SK-N-MC (cell line): ENCODE measurements at regions not wholly inside any gene's neighbourhood (a gene's known extent, or its start where the extent isn't known, plus 50 kb on each side); places are given as distances from the start of the nearest gene placed in this dataset.

ENCODE experiments used
- EZH2 ChIP-seq: fragments of 200-600 bp; sonication (generic); IDR thresholded peaks from one replicate; pipeline ENCODE4 v1.6.1; 2017; ENCODE audit warnings: antibody characterized with exemption
- POLR2AphosphoS5 ChIP-seq: IDR thresholded peaks from 2 replicates; pipeline ENCODE4 v1.6.1; 2012; ENCODE audit warnings: mild to moderate bottlenecking, low read depth, low read length, borderline replicate concordance

DNA sequence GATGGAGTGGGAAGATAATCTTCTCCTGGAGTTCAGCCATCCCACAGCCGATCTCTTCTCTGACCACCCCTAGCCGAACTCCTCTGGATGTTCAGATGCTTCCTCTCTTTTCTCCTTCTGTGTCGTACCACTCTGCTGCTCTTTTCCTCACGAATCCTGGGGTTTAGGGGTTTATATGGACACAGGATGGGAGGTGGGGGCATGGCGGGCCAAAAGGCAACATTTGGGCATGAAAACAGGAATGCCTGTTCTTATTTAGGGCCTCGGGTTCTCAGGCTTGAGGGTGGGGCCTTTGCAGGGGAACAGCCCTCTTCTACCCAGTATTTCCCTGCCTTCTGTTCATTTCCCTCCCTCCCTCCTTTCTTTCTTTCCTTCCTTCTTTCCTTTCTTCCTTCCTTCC, 112.7 kb downstream of the SLC35B3 start:
- peak; percentile 56; the same call in 1 of the 2 replicates for TF ChIP-seq POLR2AphosphoS5
- no peak for TF ChIP-seq EZH2
